ENCODE measurements at regions not wholly inside any gene's neighbourhood (a gene's known extent, or its start where the extent isn't known, plus 50 kb on each side); places are given as distances from the start of the nearest gene placed in this dataset.

GRCh38 chr16:17866996-17867395 lies 396.2 kb upstream of the XYLT1 start:
- Histone ChIP-seq H3K36me3 (no peaks in the 10 kb centered on the region), H3K4me1 (no peaks in the 10 kb centered on the region), H3K9me3 (no peaks in the 10 kb centered on the region), H3K27me3 (no peaks in the 10 kb centered on the region), H3K27ac (no peak overlapping the region), H3K4me3 (replicated peaks in 1 of 3) (no peak overlapping the region)
- intact Hi-C loops (cut with DNase I) = no loop called here
- TF ChIP-seq POLR2A (IDR thresholded peaks at IDR 0.05) = no peak
- TF ChIP-seq, protein P1, sequence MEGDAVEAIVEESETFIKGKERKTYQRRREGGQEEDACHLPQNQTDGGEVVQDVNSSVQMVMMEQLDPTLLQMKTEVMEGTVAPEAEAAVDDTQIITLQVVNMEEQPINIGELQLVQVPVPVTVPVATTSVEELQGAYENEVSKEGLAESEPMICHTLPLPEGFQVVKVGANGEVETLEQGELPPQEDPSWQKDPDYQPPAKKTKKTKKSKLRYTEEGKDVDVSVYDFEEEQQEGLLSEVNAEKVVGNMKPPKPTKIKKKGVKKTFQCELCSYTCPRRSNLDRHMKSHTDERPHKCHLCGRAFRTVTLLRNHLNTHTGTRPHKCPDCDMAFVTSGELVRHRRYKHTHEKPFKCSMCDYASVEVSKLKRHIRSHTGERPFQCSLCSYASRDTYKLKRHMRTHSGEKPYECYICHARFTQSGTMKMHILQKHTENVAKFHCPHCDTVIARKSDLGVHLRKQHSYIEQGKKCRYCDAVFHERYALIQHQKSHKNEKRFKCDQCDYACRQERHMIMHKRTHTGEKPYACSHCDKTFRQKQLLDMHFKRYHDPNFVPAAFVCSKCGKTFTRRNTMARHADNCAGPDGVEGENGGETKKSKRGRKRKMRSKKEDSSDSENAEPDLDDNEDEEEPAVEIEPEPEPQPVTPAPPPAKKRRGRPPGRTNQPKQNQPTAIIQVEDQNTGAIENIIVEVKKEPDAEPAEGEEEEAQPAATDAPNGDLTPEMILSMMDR (IDR thresholded peaks at IDR 0.05) = no peak
- no peak for DNase-seq
- WGBS, 2 donors = 71 to 72% methylated on average over 5 of the region's 5 CpGs

GRCh38 chr16:17861981-17862479 lies 391.3 kb upstream of the XYLT1 start:
- no peaks in the 10 kb centered on the region for H3K4me1 ChIP-seq
- TF ChIP-seq, protein P1 (IDR thresholded peaks at IDR 0.05) = no peak
- no peak for TF ChIP-seq POLR2A (IDR thresholded peaks at IDR 0.05)
- DNase-seq = no peak
- WGBS, 2 donors = 89 to 91% methylated on average over 6 of the region's 6 CpGs
- H3K27me3 ChIP-seq = no peaks in the 10 kb centered on the region
- H3K4me3 ChIP-seq (replicated peaks in 1 of 3) = no peak overlapping the region
- no peaks in the 10 kb centered on the region for H3K9me3 ChIP-seq
- no peaks in the 10 kb centered on the region for H3K36me3 ChIP-seq
- H3K27ac ChIP-seq = no peak overlapping the region
- intact Hi-C loops (cut with DNase I) = no loop called here

DNA sequence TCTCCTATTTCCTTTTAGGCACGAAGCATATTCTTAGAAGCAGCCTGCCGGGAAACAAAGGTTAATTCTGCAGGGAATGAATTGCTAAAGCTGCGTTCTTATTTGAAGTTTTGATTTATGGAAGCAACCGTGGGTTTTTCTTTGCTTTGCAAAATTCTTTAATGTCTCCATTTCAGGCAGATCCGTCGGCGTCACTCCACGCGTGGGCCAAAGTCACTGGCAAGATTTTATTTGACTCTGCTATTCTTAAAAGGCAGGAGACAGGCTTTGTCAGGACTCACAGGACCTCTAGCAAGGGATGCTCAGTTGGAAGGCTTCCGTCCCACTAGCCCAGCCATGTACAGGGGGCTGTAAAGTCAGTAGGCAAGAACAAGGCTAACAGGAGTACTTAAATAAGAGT lies 387.3 kb upstream of the XYLT1 start:
- H3K4me3 ChIP-seq (replicated peaks in 1 of 3) = no peak overlapping the region
- TF ChIP-seq, protein P1 (IDR thresholded peaks at IDR 0.05) = no peak
- no peak for TF ChIP-seq POLR2A (IDR thresholded peaks at IDR 0.05)
- no peaks in the 10 kb centered on the region for H3K27me3 ChIP-seq
- H3K4me1 ChIP-seq = no peaks in the 10 kb centered on the region
- H3K36me3 ChIP-seq = no peaks in the 10 kb centered on the region
- no peak overlapping the region for H3K27ac ChIP-seq
- no peak for DNase-seq
- no peaks in the 10 kb centered on the region for H3K9me3 ChIP-seq
- 62 to 69% methylated on average over 10 of the region's 10 CpGs for whole genome bisulfite sequencing, 2 donors
- intact Hi-C loops (cut with DNase I) = no loop called here

DNA sequence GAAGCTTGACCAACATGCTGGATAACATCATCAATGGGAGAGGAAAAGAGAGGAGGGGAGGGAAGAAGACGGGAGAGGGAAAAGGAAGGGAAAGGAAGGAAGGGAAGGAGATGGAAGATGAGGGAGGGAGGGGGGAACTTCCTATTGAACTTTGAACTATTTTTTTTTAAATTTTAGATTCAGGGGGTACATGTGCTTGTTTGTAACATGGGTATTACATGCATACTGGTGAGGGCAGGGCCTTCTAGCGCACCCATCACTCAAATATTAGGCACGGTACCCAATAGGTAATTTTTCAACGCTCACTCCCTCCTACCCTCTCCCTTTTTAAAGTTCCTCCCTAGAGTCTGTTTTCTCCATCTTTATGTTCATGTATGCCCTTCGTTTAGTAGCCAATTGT lies 383.2 kb upstream of the XYLT1 start:
- Histone ChIP-seq H3K4me3 (replicated peaks in 1 of 3) (no peak overlapping the region), H3K4me1 (no peaks in the 10 kb centered on the region), H3K27me3 (no peaks in the 10 kb centered on the region), H3K27ac (no peak overlapping the region), H3K9me3 (no peaks in the 10 kb centered on the region), H3K36me3 (no peaks in the 10 kb centered on the region)
- intact Hi-C loops (cut with DNase I) = no loop called here
- TF ChIP-seq, protein P1 (IDR thresholded peaks at IDR 0.05) = no peak
- TF ChIP-seq POLR2A (IDR thresholded peaks at IDR 0.05) = no peak
- no peak for DNase-seq
- 88% methylated on average over 5 of the region's 5 CpGs for WGBS, 2 donors

- Histone ChIP-seq H3K9me3 (no peaks in the 10 kb centered on the region), H3K4me3 (replicated peaks in 1 of 3) (no peak overlapping the region), H3K4me1 (no peaks in the 10 kb centered on the region), H3K27me3 (no peaks in the 10 kb centered on the region), H3K36me3 (no peaks in the 10 kb centered on the region), H3K27ac (no peak overlapping the region)
- DNase-seq = no peak
- WGBS, 2 donors = 89 to 92% methylated on average over 6 of the region's 6 CpGs
- no peak for TF ChIP-seq POLR2A (IDR thresholded peaks at IDR 0.05)
- TF ChIP-seq, protein P1 (IDR thresholded peaks at IDR 0.05) = no peak
- intact Hi-C loops (cut with DNase I) = no loop called here
These were observed 382.4 kb upstream of the XYLT1 start for GRCh38 chr16:17852977-17853702.
